SK-N-SH (cell line): ENCODE measurements at regions not wholly inside any gene's neighbourhood (a gene's known extent, or its start where the extent isn't known, plus 50 kb on each side); places are given as distances from the start of the nearest gene placed in this dataset.
A peak's percentile ranks its signal among the peaks of the same experiment; 100 is the strongest.

Experiments
- ELF1 ChIP-seq: IDR thresholded peaks from 2 replicates; pipeline ENCODE4 v1.4.0; 2012
- FOXJ3 ChIP-seq: sonication (generic); formaldehyde crosslinking; IDR thresholded peaks from 2 replicates; pipeline ENCODE4 v1.5.1; 2020; ENCODE audit warnings: mild to moderate bottlenecking, missing genetic modification reagents
- JUND ChIP-seq: IDR thresholded peaks from 2 replicates; pipeline ENCODE4 v1.4.0; 2012
- MXI1 ChIP-seq: IDR thresholded peaks from 2 replicates; pipeline ENCODE4 v1.6.1; 2012; ENCODE audit warnings: mild to moderate bottlenecking, low read depth, low read length, improper control_type of control experiment
- RAD21 ChIP-seq: IDR thresholded peaks from 2 replicates; pipeline ENCODE4 v1.6.1; 2012; ENCODE audit warnings: mild to moderate bottlenecking, low read length
- RCOR1 ChIP-seq: fragments of 150-350 bp; IDR thresholded peaks from 2 replicates; pipeline ENCODE4 v1.6.1; 2017; ENCODE audit warnings: antibody characterized with exemption, low read length
- RFX5 ChIP-seq: IDR thresholded peaks from 2 replicates; pipeline ENCODE4 v1.6.1; 2012; ENCODE audit warnings: mild to moderate bottlenecking, improper control_type of control experiment, low read length
- TAF1 ChIP-seq: IDR thresholded peaks from 2 replicates; pipeline ENCODE4 v1.6.1; 2012; ENCODE audit warnings: low read depth, mild to moderate bottlenecking, low read length, moderate library complexity, borderline replicate concordance
- TCF12 ChIP-seq: IDR thresholded peaks from 2 replicates; pipeline ENCODE4 v1.4.0; 2012
- TEAD4 ChIP-seq: IDR thresholded peaks from 2 replicates; pipeline ENCODE4 v1.4.0; 2012; ENCODE audit warnings: mild to moderate bottlenecking, borderline replicate concordance; ENCODE audit not compliant: insufficient read depth
- TF ChIP-seq, protein P1 (sequence below): fragments of 200-600 bp; sonication (generic); IDR thresholded peaks from 2 replicates; pipeline ENCODE4 v1.6.1; 2017; ENCODE audit warnings: antibody characterized with exemption, mild to moderate bottlenecking, moderate library complexity
- TF ChIP-seq, protein P2 (sequence below): IDR thresholded peaks from 2 replicates; pipeline ENCODE4 v1.4.0; 2012; ENCODE audit warnings: low read depth
- TF ChIP-seq, protein P3 (sequence below): IDR thresholded peaks from 2 replicates; pipeline ENCODE4 v1.6.1; 2012; ENCODE audit warnings: mild to moderate bottlenecking, low read depth, low read length, moderate library complexity

DNA sequence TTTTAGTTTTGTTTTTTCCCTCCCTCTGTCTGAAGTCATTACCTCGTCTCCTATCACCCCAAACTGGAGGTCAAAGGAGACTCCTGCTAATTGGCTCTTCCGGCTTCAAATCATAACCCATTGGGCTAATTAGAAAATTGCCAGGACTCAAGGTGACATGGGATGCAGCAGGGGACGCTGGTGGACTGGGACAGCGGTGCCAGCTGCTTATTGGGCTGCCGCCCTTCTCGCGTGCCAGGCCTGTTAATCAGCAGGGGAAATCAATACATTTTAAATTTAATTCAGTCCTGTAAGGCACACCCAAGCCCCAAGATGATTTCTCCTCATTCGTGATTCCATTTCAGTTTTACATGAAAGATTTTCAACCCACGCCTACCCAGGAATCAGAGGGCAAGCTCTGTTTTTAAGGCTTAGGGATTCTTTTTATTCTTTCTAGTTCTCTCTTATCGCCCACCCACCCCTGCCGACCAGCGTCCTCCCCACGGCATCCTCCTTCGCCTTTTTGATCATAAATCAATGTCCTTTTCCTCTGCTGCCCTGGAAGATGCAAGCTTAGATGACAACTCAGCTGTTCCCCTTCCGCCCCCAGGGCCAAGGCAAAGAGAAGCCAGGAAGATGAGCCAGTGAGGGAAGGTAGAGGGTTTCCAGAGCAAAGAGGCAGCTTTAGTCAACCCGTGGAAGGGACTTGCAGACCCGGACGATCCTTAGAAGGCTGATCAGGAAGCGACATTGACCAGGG is 329.6 kb downstream of the UACA start:
- TF ChIP-seq RFX5 (no peak), JUND (no peak), RAD21 (peak; percentile 71), TCF12 (no peak), MXI1 (no peak), FOXJ3 (CRISPR knock-in tag) (no peak), TEAD4 (no peak), ELF1 (no peak), RCOR1 (no peak), TAF1 (no peak)
- TF ChIP-seq, protein P1, sequence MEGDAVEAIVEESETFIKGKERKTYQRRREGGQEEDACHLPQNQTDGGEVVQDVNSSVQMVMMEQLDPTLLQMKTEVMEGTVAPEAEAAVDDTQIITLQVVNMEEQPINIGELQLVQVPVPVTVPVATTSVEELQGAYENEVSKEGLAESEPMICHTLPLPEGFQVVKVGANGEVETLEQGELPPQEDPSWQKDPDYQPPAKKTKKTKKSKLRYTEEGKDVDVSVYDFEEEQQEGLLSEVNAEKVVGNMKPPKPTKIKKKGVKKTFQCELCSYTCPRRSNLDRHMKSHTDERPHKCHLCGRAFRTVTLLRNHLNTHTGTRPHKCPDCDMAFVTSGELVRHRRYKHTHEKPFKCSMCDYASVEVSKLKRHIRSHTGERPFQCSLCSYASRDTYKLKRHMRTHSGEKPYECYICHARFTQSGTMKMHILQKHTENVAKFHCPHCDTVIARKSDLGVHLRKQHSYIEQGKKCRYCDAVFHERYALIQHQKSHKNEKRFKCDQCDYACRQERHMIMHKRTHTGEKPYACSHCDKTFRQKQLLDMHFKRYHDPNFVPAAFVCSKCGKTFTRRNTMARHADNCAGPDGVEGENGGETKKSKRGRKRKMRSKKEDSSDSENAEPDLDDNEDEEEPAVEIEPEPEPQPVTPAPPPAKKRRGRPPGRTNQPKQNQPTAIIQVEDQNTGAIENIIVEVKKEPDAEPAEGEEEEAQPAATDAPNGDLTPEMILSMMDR: no peak
- TF ChIP-seq, protein P2, sequence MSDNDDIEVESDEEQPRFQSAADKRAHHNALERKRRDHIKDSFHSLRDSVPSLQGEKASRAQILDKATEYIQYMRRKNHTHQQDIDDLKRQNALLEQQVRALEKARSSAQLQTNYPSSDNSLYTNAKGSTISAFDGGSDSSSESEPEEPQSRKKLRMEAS: no peak
- TF ChIP-seq, protein P3, sequence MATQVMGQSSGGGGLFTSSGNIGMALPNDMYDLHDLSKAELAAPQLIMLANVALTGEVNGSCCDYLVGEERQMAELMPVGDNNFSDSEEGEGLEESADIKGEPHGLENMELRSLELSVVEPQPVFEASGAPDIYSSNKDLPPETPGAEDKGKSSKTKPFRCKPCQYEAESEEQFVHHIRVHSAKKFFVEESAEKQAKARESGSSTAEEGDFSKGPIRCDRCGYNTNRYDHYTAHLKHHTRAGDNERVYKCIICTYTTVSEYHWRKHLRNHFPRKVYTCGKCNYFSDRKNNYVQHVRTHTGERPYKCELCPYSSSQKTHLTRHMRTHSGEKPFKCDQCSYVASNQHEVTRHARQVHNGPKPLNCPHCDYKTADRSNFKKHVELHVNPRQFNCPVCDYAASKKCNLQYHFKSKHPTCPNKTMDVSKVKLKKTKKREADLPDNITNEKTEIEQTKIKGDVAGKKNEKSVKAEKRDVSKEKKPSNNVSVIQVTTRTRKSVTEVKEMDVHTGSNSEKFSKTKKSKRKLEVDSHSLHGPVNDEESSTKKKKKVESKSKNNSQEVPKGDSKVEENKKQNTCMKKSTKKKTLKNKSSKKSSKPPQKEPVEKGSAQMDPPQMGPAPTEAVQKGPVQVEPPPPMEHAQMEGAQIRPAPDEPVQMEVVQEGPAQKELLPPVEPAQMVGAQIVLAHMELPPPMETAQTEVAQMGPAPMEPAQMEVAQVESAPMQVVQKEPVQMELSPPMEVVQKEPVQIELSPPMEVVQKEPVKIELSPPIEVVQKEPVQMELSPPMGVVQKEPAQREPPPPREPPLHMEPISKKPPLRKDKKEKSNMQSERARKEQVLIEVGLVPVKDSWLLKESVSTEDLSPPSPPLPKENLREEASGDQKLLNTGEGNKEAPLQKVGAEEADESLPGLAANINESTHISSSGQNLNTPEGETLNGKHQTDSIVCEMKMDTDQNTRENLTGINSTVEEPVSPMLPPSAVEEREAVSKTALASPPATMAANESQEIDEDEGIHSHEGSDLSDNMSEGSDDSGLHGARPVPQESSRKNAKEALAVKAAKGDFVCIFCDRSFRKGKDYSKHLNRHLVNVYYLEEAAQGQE: no peak
